ENCODE measurements at regions not wholly inside any gene's neighbourhood (a gene's known extent, or its start where the extent isn't known, plus 50 kb on each side); places are given as distances from the start of the nearest gene placed in this dataset.

- TF ChIP-seq THAP7 (CRISPR knock-in tag; IDR thresholded peaks at IDR 0.05), result no peak
- no peak for TF ChIP-seq ATF3 (CRISPR knock-in tag; IDR thresholded peaks at IDR 0.05)
- peak; percentile 31; the same call in 1 of the 2 replicates for TF ChIP-seq IRF2 (CRISPR knock-in tag; IDR thresholded peaks at IDR 0.05)
- TF ChIP-seq ZBTB43 (CRISPR knock-in tag; conservative IDR thresholded peaks at IDR 0.05), result no peak
- peak; percentile 99 for TF ChIP-seq SMC3 (IDR thresholded peaks at IDR 0.05; ENCODE audit: low read length)
- 0 out of 2 replicates have a peak, but pooled peaks have one; percentile 20 for TF ChIP-seq FOSL2 (CRISPR knock-in tag; IDR thresholded peaks at IDR 0.05)
- TF ChIP-seq SAP130 (CRISPR knock-in tag; IDR thresholded peaks at IDR 0.05; ENCODE audit: low read depth), result 0 out of 2 replicates have a peak, but pooled peaks have one; percentile 13
- no peak for TF ChIP-seq DZIP1 (CRISPR knock-in tag; IDR thresholded peaks at IDR 0.05)
- TF ChIP-seq NR1H2 (CRISPR knock-in tag; IDR thresholded peaks at IDR 0.05; ENCODE audit: borderline replicate concordance, low read depth), result no peak
- no peak for TF ChIP-seq TMF1 (CRISPR knock-in tag; IDR thresholded peaks at IDR 0.05; ENCODE audit: low read depth)
- TF ChIP-seq RAD21 (CRISPR knock-in tag; IDR thresholded peaks at IDR 0.05), result peak; percentile 81
- TF ChIP-seq ZNF710 (CRISPR knock-in tag; IDR thresholded peaks at IDR 0.05; ENCODE audit: borderline replicate concordance), result no peak
- TF ChIP-seq ZNF703 (CRISPR knock-in tag; IDR thresholded peaks at IDR 0.05; ENCODE audit: borderline replicate concordance), result no peak
- TF ChIP-seq MAFG (CRISPR knock-in tag; IDR thresholded peaks at IDR 0.05), result no peak
- TF ChIP-seq STAG1 (CRISPR knock-in tag; IDR thresholded peaks at IDR 0.05), result peak; percentile 95
- TF ChIP-seq ELF3 (CRISPR knock-in tag; IDR thresholded peaks at IDR 0.05), result no peak
- TF ChIP-seq HOXA7 (CRISPR knock-in tag; IDR thresholded peaks at IDR 0.05), result no peak
- no peak for TF ChIP-seq ZNF816 (CRISPR knock-in tag; IDR thresholded peaks at IDR 0.05; ENCODE audit: borderline replicate concordance)
- no peak for TF ChIP-seq ZMAT5 (CRISPR knock-in tag; IDR thresholded peaks at IDR 0.05; ENCODE audit: borderline replicate concordance, low read depth)
- TF ChIP-seq ZNF713 (CRISPR knock-in tag; IDR thresholded peaks at IDR 0.05), result no peak
- TF ChIP-seq GTF3A (CRISPR knock-in tag; conservative IDR thresholded peaks at IDR 0.05), result no peak
- peak; percentile 35; the same call in 1 of the 2 replicates for TF ChIP-seq KDM2A (CRISPR knock-in tag; IDR thresholded peaks at IDR 0.05; ENCODE audit: borderline replicate concordance, low read depth)
- TF ChIP-seq ZNF382 (CRISPR knock-in tag; IDR thresholded peaks at IDR 0.05; ENCODE audit: borderline replicate concordance), result no peak
- TF ChIP-seq NFKBIZ (CRISPR knock-in tag; IDR thresholded peaks at IDR 0.05), result no peak
Measured at GRCh38 chr13:27359199-27359821, 65.1 kb upstream of the GTF3A start (continued).
